ENCODE measurements at regions not wholly inside any gene's neighbourhood (a gene's known extent, or its start where the extent isn't known, plus 50 kb on each side); places are given as distances from the start of the nearest gene placed in this dataset.

DNA sequence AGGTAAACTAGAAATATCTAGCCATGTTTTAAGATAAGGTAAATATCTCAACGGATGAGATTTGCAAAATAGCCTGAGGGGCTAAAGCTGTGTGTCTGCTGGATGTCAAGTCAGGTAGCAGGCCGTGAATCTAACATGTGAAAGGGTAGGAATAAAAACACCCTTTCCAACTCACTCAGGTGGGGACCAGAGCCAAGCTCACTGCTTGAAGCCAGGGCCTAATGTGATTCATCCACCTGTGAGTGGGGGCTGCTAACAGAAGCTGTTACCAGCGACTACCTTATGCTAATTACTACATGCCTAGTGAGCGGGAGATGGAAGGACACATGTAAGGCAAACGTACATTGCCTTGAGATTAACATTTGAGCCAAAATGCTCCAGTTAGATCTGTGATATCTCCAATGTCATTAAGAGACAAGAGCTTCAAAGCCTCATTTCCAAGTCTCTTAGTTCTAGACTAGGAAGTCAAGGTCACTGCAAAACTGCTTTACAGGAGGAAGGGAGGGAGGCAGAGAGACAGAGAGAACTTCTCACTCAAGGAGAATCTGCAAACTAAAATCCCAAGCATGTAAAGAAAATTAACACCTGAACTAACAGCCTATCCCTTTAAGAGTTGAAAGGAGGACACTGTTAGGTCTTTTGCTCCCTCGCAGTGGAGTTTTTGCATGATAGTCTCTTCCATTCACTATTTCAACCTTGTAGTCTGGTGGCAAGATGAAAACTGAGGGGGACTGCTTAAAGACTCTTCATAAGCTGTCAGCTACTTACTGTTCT, 141.6 kb upstream of the RPS23 start:
- TF ChIP-seq, protein P1, sequence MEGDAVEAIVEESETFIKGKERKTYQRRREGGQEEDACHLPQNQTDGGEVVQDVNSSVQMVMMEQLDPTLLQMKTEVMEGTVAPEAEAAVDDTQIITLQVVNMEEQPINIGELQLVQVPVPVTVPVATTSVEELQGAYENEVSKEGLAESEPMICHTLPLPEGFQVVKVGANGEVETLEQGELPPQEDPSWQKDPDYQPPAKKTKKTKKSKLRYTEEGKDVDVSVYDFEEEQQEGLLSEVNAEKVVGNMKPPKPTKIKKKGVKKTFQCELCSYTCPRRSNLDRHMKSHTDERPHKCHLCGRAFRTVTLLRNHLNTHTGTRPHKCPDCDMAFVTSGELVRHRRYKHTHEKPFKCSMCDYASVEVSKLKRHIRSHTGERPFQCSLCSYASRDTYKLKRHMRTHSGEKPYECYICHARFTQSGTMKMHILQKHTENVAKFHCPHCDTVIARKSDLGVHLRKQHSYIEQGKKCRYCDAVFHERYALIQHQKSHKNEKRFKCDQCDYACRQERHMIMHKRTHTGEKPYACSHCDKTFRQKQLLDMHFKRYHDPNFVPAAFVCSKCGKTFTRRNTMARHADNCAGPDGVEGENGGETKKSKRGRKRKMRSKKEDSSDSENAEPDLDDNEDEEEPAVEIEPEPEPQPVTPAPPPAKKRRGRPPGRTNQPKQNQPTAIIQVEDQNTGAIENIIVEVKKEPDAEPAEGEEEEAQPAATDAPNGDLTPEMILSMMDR (conservative IDR thresholded peaks at IDR 0.05; ENCODE audit: low read depth, low read length): no peak
- TF ChIP-seq EZH2 (IDR thresholded peaks at IDR 0.05; ENCODE audit: borderline replicate concordance, low read depth, low read length, poor library complexity, severe bottlenecking): no peak

Measured in A673 (cell line).